GM10248 (cell line): ENCODE measurements at regions not wholly inside any gene's neighbourhood (a gene's known extent, or its start where the extent isn't known, plus 50 kb on each side); places are given as distances from the start of the nearest gene placed in this dataset.

Experiments
- CTCF ChIA-PET: fragments of 300-600 bp; sonication (Branson Sonifier 250); formaldehyde crosslinking; extraction: SDS; loops from one replicate; lab custom pipeline; 2021; ENCODE audit warnings: antibody characterized with exemption; lab: Yijun Ruan, JAX
- POLR2A ChIA-PET: fragments of 350-650 bp; sonication (Branson Sonifier 250); formaldehyde crosslinking; extraction: SDS; loops from one replicate; lab custom pipeline; 2020; ENCODE audit warnings: antibody characterized with exemption; lab: Yijun Ruan, JAX
- DNase-seq: peaks from one replicate; pipeline ENCODE4 v3.0.0; 2012; ENCODE audit errors: extremely low spot score
- TF ChIP-seq, protein P1 (sequence below): IDR thresholded peaks from 2 replicates; pipeline ENCODE4 v1.5.1; 2012; ENCODE audit warnings: mild to moderate bottlenecking, low read depth; ENCODE audit errors: extremely low read depth, missing control alignments, control extremely low read depth

DNA sequence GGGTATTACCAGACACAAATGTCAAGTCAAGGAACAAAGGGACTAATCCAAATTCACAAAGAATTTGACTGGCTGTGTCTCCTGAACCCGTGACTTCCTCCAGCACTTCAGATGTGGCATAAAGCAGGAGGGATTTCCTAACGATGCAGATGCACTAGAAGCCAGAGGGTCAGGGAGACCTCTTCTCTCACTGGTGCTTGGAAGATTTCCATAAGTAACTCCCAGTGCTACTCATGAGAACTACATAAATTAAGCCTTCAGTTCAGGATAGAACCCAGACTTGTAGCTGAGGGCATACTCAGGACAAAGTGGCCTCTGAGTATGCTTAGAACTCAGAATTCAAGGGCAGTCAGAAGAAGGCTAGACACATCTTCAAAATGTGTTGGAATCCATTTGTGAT is 83.6 kb upstream of the NRIP1 start:
- ChIA-PET POLR2A (no interaction called here), CTCF (interaction anchor here (1.1 to 1.5 kb wide), 3 partner anchors 10 to 13 kb away, joined by 3 read pairs; no protein-coding TSS in a partner anchor)
- TF ChIP-seq, protein P1, sequence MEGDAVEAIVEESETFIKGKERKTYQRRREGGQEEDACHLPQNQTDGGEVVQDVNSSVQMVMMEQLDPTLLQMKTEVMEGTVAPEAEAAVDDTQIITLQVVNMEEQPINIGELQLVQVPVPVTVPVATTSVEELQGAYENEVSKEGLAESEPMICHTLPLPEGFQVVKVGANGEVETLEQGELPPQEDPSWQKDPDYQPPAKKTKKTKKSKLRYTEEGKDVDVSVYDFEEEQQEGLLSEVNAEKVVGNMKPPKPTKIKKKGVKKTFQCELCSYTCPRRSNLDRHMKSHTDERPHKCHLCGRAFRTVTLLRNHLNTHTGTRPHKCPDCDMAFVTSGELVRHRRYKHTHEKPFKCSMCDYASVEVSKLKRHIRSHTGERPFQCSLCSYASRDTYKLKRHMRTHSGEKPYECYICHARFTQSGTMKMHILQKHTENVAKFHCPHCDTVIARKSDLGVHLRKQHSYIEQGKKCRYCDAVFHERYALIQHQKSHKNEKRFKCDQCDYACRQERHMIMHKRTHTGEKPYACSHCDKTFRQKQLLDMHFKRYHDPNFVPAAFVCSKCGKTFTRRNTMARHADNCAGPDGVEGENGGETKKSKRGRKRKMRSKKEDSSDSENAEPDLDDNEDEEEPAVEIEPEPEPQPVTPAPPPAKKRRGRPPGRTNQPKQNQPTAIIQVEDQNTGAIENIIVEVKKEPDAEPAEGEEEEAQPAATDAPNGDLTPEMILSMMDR: no peak
- DNase-seq: no peak

DNA sequence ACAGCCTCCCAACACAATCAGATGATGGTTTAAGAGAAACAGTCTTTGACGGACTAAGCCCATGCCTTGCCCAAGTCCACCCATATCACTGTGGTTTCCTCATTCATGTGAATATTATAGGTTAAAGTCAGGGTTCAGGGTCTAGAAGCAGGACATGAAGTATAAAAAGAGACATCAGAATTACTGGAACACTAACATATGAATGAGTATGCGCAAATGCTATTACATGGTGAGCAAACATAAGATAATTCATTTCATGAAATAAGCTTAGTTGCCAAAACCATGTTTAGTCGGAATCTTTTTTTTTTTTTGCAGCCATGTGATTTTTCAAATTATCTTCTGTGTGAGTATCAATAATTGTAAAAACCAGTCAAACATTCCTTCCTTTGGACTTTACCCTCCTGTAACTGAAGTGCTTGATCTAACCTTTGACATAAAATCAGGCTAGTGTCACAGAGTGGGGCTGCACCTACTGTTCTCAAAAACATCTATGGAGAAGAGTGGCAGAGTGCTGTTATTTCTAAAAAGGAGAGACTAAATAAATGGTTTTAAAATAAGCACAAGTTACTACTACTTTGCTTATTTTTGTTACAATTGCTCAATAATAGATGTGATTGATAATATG is 84.9 kb upstream of the NRIP1 start:
- POLR2A ChIA-PET: interaction anchor here (0.6 kb wide), 1 partner anchor 281 kb away, joined by 4 read pairs; no protein-coding TSS in a partner anchor
- no peak for DNase-seq
- CTCF ChIA-PET: interaction anchor here (1.1 to 1.5 kb wide), 3 partner anchors 8 to 14 kb away, joined by 3 read pairs; no protein-coding TSS in a partner anchor
- TF ChIP-seq, protein P1: no peak

DNA sequence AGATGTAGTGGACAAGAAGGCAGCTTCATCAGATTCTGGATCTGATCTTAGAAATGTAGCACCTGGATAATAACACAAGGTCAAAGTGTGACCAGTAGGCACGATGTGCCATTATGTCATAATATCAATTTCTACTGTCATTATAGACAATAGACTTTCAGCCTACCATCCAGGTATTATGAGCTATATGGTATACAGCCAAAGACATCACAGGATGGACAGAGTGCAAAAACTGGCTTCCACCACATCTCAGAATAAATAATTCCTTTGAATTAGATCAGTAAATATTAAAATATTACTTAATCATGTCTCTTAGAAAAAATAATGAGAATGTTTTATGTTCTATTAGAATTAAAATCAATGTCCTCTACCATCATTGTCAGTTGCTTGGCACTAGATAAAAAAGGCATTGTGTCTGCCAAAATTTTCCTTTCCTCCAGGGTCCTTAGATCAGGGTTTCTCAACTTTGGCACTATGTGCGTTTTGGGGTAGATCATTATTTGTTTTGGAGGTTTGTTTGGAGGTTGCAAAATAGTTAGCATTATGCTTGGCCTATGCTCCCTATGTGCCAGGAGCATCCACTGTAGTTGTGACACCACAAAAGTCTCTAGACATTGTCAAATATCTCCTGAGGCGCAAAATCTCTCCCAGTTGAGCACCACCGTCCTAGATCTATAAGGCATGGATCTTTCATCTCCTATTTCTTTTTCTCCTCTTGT is 86.7 kb upstream of the NRIP1 start:
- TF ChIP-seq, protein P1: no peak
- CTCF ChIA-PET: no interaction called here

DNA sequence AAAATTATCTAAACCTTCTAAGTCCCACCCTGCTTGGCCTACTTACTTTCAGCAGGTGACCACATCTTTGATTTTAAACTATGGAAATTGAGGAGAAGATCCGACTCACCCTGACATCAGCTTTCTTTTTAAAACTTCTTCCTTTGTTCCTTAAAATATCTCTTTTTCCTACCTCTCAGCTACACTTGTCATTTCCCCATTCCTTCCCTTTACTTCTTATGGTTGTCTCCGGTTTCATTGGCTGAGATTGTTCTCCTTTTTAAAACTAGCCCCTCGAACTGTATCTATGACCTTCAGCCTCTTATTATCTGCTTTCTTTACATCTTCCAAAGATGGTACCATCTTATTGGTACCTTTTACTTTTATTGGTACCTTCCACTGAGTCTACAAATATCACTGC is 87.8 kb upstream of the NRIP1 start:
- POLR2A ChIA-PET: no interaction called here
- TF ChIP-seq, protein P1: no peak
- CTCF ChIA-PET: no interaction called here
- DNase-seq: no peak

More for the DNA sequence above, 86.7 kb upstream of the NRIP1 start:
- no peak for DNase-seq
- POLR2A ChIA-PET: no interaction called here

DNA sequence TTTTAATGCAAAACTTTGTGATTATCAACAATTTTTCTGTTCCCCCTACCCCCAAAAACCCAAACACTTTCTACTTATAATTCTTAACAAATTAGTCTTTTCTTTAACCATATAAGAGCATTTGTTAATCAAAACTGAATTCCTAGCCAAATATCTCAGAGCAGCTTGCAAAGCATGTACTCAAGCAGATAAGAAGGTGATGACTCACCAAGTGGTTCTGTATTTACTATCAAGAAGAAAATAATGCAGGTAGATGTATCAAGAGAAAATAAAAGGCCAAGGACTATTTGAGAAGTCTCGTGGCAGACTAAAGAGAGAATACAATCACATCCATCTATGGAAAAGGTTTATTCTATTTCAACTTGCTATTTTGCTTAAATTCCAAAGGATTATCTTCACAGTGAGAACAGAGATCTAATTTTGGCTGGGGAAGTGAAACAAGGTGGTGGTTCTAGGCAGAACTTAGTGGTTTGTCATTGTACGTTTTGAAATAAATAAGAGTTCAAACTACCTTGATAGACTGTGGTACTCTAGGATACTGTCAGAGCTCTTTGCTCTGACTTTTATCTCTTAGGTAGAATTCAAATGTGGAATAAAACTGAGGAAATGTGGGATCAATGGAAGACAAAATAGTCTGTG is 94.7 kb upstream of the NRIP1 start:
- CTCF ChIA-PET: interaction anchor here (2.2 kb wide), 1 partner anchor 10 kb away, joined by 5 read pairs; no protein-coding TSS in a partner anchor
- TF ChIP-seq, protein P1: no peak
- POLR2A ChIA-PET: no interaction called here
- DNase-seq: no peak

DNA sequence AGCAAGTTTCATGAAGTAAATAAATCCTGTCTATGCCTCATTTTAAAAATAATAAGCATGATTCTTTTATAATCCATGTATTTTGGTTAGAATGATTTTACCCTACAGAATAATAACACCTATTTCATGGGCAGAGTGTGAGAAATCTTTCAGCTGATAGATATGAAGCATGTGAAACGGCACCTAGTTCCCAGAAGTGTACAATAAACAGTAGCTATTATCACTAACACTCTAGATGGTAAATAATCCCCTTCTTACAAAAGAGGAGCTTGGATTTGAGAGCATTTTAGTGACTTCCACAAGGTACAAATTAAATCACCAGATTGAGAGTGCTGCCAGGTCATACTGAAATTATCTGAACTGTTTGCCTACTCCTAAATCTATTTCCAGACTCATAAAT is 95.3 kb upstream of the NRIP1 start:
- ChIA-PET POLR2A (no interaction called here), CTCF (interaction anchor here (1.2 to 2.2 kb wide), 2 partner anchors 9 to 17 kb away, joined by 4 to 5 read pairs; no protein-coding TSS in a partner anchor)
- DNase-seq: no peak
- TF ChIP-seq, protein P1: no peak
